Mesenchymal stem cell (in vitro differentiated cells and primary cell): ENCODE measurements at regions not wholly inside any gene's neighbourhood (a gene's known extent, or its start where the extent isn't known, plus 50 kb on each side); places are given as distances from the start of the nearest gene placed in this dataset.

Source experiments
- DNase-seq: peaks from one replicate; pipeline ENCODE4 v3.0.0-alpha.2; 2013
- H2AFZ ChIP-seq: one replicate; pipeline ENCODE4 v1.6.1; 2013; ENCODE audit warnings: low read depth, mild to moderate bottlenecking, control low read depth, inconsistent platforms, low read length, moderate library complexity
- H2AK5ac ChIP-seq: 2 replicates; pipeline ENCODE4 v1.6.1; 2013; ENCODE audit warnings: low read length, moderate library complexity, mild to moderate bottlenecking, inconsistent platforms; ENCODE audit not compliant: severe bottlenecking
- H2BK120ac ChIP-seq: one replicate; pipeline ENCODE4 v1.6.1; 2013; ENCODE audit warnings: low read depth, mild to moderate bottlenecking, inconsistent platforms, low read length, moderate library complexity
- H2BK12ac ChIP-seq, 2 experiments: one replicate each; pipeline ENCODE4 v1.6.1; 2013; ENCODE audit warnings: inconsistent platforms in 2 of 2, low read length in 2 of 2, mild to moderate bottlenecking in 2 of 2, moderate library complexity in 2 of 2, control low read depth in 1 of 2
- H2BK15ac ChIP-seq: one replicate; pipeline ENCODE4 v1.6.1; 2013; ENCODE audit warnings: mild to moderate bottlenecking, low read depth, inconsistent platforms; ENCODE audit not compliant: poor library complexity, severe bottlenecking
- H2BK5ac ChIP-seq: 2 replicates; pipeline ENCODE4 v1.6.1; 2013; ENCODE audit warnings: low read depth, mild to moderate bottlenecking, low read length, control low read depth, inconsistent platforms; ENCODE audit not compliant: poor library complexity, severe bottlenecking
- H3K14ac ChIP-seq, 2 experiments: one replicate each; pipeline ENCODE4 v1.6.1; 2013; ENCODE audit warnings: inconsistent platforms in 2 of 2, low read length in 2 of 2, control low read depth in 1 of 2, mild to moderate bottlenecking in 1 of 2, moderate library complexity in 1 of 2
- H3K18ac ChIP-seq, 2 experiments: one replicate each; pipeline ENCODE4 v1.6.1; 2013; ENCODE audit warnings: inconsistent platforms in 2 of 2, low read length in 2 of 2, control low read depth in 1 of 2, low read depth in 1 of 2, mild to moderate bottlenecking in 1 of 2
- H3K23ac ChIP-seq, 2 experiments: one replicate each; pipeline ENCODE4 v1.6.1; 2013; ENCODE audit warnings: inconsistent platforms in 2 of 2, low read length in 2 of 2, mild to moderate bottlenecking in 2 of 2, moderate library complexity in 2 of 2, control low read depth in 1 of 2
- H3K27ac ChIP-seq: 2 replicates; pipeline ENCODE4 v1.5.1; 2013; ENCODE audit warnings: mild to moderate bottlenecking, moderate library complexity, low read length, control low read depth, inconsistent platforms; ENCODE audit not compliant: poor library complexity, severe bottlenecking
- H3K27me3 ChIP-seq, 2 experiments: 2 replicates each; pipeline versions ENCODE4 v1.6.1 to v1.7.0; 2013; ENCODE audit warnings: low read length in 2 of 2, mild to moderate bottlenecking in 2 of 2, moderate library complexity in 2 of 2, control low read depth in 1 of 2, inconsistent platforms in 1 of 2; ENCODE audit not compliant: control insufficient read depth in 1 of 2, insufficient read depth in 1 of 2
- H3K36me3 ChIP-seq, 2 experiments: 2 replicates each; pipeline versions ENCODE4 v1.6.1 to v1.7.0; 2013; ENCODE audit warnings: low read length in 2 of 2, control low read depth in 1 of 2, inconsistent platforms in 1 of 2, low read depth in 1 of 2, mild to moderate bottlenecking in 1 of 2; ENCODE audit not compliant: insufficient read depth in 2 of 2, control insufficient read depth in 1 of 2
- H3K4ac ChIP-seq, 2 experiments: one replicate each; pipeline ENCODE4 v1.6.1; 2013; ENCODE audit warnings: inconsistent platforms in 2 of 2, low read length in 2 of 2, mild to moderate bottlenecking in 2 of 2, moderate library complexity in 2 of 2, control low read depth in 1 of 2, low read depth in 1 of 2
- H3K4me1 ChIP-seq: 2 replicates; pipeline ENCODE4 v1.6.1; 2013; ENCODE audit warnings: low read depth, low read length, control low read depth; ENCODE audit not compliant: control insufficient read depth, insufficient read depth
- H3K4me2 ChIP-seq: 2 replicates; pipeline ENCODE4 v1.6.1; 2013; ENCODE audit warnings: low read length, mild to moderate bottlenecking, inconsistent platforms; ENCODE audit not compliant: poor library complexity, severe bottlenecking
- H3K4me3 ChIP-seq, 2 experiments: 2 replicates each; pipeline versions ENCODE4 v1.5.1 to v1.7.0; 2013; ENCODE audit warnings: low read length in 2 of 2, mild to moderate bottlenecking in 2 of 2, control low read depth in 1 of 2, low read depth in 1 of 2; ENCODE audit not compliant: insufficient read depth in 1 of 2
- H3K79me1 ChIP-seq: replicated peaks from 2 replicates; pipeline ENCODE4 v1.6.1; 2013; ENCODE audit warnings: mild to moderate bottlenecking, control low read depth, low read length, inconsistent platforms; ENCODE audit not compliant: poor library complexity, severe bottlenecking
- H3K9ac ChIP-seq: 2 replicates; pipeline ENCODE4 v1.7.0; 2013; ENCODE audit warnings: mild to moderate bottlenecking, low read length, moderate library complexity
- H3K9me3 ChIP-seq: 2 replicates; pipeline ENCODE4 v1.7.0; 2013; ENCODE audit warnings: mild to moderate bottlenecking, low read length; ENCODE audit not compliant: control insufficient read depth
- H4K8ac ChIP-seq: one replicate; pipeline ENCODE4 v1.6.1; 2013; ENCODE audit warnings: inconsistent platforms, mild to moderate bottlenecking, low read length, moderate library complexity
- H4K91ac ChIP-seq: one replicate; pipeline ENCODE4 v1.6.1; 2013; ENCODE audit warnings: mild to moderate bottlenecking, low read length, inconsistent platforms
- WGBS: methylation state at CpG from one replicate; pipeline ENCODE4 v1.1.7; 2013; ENCODE audit warnings: mixed read lengths; 5-methylcytosine and 5-hydroxymethylcytosine counted together

- no peaks in the 10 kb centered on the region for H3K9me3 ChIP-seq
- H3K4me1 ChIP-seq, result no peaks in the 10 kb centered on the region
- no peak overlapping the region for H2BK5ac ChIP-seq
- H2AK5ac ChIP-seq, result no peak overlapping the region
- H2BK15ac ChIP-seq, result no peak overlapping the region
- no peak for DNase-seq
- no peak overlapping the region for H3K27ac ChIP-seq
- H3K9ac ChIP-seq, result no peak overlapping the region
- WGBS, result no CpG with 5 or more reads among the region's 2 CpGs
- H3K4ac ChIP-seq, result no peak overlapping the region
- H2AFZ ChIP-seq, result no peak overlapping the region
- H2BK120ac ChIP-seq, result no peak overlapping the region
- H3K14ac ChIP-seq, result no peak overlapping the region
- H3K27me3 ChIP-seq, result no peaks in the 10 kb centered on the region
- H4K8ac ChIP-seq, result no peak overlapping the region
- H3K36me3 ChIP-seq, result no peaks in the 10 kb centered on the region
- no peak overlapping the region for H2BK12ac ChIP-seq
- no peak overlapping the region for H4K91ac ChIP-seq
- H3K79me1 ChIP-seq, result no peaks in the 10 kb centered on the region
- H3K4me2 ChIP-seq, result no peak overlapping the region
- no peak overlapping the region for H3K23ac ChIP-seq
- H3K18ac ChIP-seq, result no peak overlapping the region
- no peak overlapping the region for H3K4me3 ChIP-seq
These were observed 226.0 kb upstream of the DMAC1 start for GRCh38 chr9:8025551-8025950.

- 17% methylated on average over 1 of the region's 1 CpG for whole genome bisulfite sequencing
- H2BK5ac ChIP-seq, result no peak overlapping the region
- no peak overlapping the region for H2BK15ac ChIP-seq
- H3K23ac ChIP-seq, result no peak overlapping the region
- no peak overlapping the region for H3K4me3 ChIP-seq
- no peak overlapping the region for H3K14ac ChIP-seq
- peaks cover 4% of the 10 kb centered on the region for H3K9me3 ChIP-seq
- no peaks in the 10 kb centered on the region for H3K79me1 ChIP-seq
- H2BK12ac ChIP-seq, result no peak overlapping the region
- H3K9ac ChIP-seq, result no peak overlapping the region
- no peaks in the 10 kb centered on the region for H3K4me1 ChIP-seq
- no peak overlapping the region for H4K91ac ChIP-seq
- no peak overlapping the region for H3K27ac ChIP-seq
- no peak overlapping the region for H4K8ac ChIP-seq
- H2AK5ac ChIP-seq, result no peak overlapping the region
- H3K4ac ChIP-seq, result no peak overlapping the region
- DNase-seq, result no peak
- no peaks in the 10 kb centered on the region for H3K27me3 ChIP-seq
- H2AFZ ChIP-seq, result no peak overlapping the region
- H3K4me2 ChIP-seq, result no peak overlapping the region
- H2BK120ac ChIP-seq, result no peak overlapping the region
- no peak overlapping the region for H3K18ac ChIP-seq
- no peaks in the 10 kb centered on the region for H3K36me3 ChIP-seq
These were observed 220.6 kb upstream of the DMAC1 start for GRCh38 chr9:8020186-8020585.

- no peaks in the 10 kb centered on the region for H3K79me1 ChIP-seq
- H3K27ac ChIP-seq, result no peak overlapping the region
- H3K27me3 ChIP-seq, result no peaks in the 10 kb centered on the region
- no peak overlapping the region for H3K23ac ChIP-seq
- no peak overlapping the region for H3K4me3 ChIP-seq
- H2BK5ac ChIP-seq, result no peak overlapping the region
- H2AK5ac ChIP-seq, result no peak overlapping the region
- H2BK15ac ChIP-seq, result no peak overlapping the region
- no peak overlapping the region for H2BK120ac ChIP-seq
- no peak overlapping the region for H3K18ac ChIP-seq
- H3K14ac ChIP-seq, result no peak overlapping the region
- H4K8ac ChIP-seq, result no peak overlapping the region
- peaks cover 4% of the 10 kb centered on the region for H3K9me3 ChIP-seq
- H3K4me1 ChIP-seq, result no peaks in the 10 kb centered on the region
- H3K4ac ChIP-seq, result no peak overlapping the region
- no peak overlapping the region for H3K4me2 ChIP-seq
- H3K36me3 ChIP-seq, result no peaks in the 10 kb centered on the region
- no peak overlapping the region for H2BK12ac ChIP-seq
- no peak for DNase-seq
- no peak overlapping the region for H4K91ac ChIP-seq
- WGBS, result no CpG with 5 or more reads among the region's 3 CpGs
- no peak overlapping the region for H2AFZ ChIP-seq
- H3K9ac ChIP-seq, result no peak overlapping the region
These were observed 220.1 kb upstream of the DMAC1 start for GRCh38 chr9:8019636-8020035.

- no peak overlapping the region for H2BK15ac ChIP-seq
- H3K4me3 ChIP-seq, result no peak overlapping the region
- H2AK5ac ChIP-seq, result no peak overlapping the region
- peaks cover 1% of the 10 kb centered on the region for H3K9me3 ChIP-seq
- no peak overlapping the region for H3K14ac ChIP-seq
- H3K27me3 ChIP-seq, result no peaks in the 10 kb centered on the region
- DNase-seq, result no peak
- peaks cover 2% of the 10 kb centered on the region for H3K4me1 ChIP-seq
- H2BK5ac ChIP-seq, result no peak overlapping the region
- H3K18ac ChIP-seq, result no peak overlapping the region
- H2BK12ac ChIP-seq, result no peak overlapping the region
- no peak overlapping the region for H3K27ac ChIP-seq
- no peak overlapping the region for H3K4me2 ChIP-seq
- H3K23ac ChIP-seq, result no peak overlapping the region
- H4K91ac ChIP-seq, result no peak overlapping the region
- H4K8ac ChIP-seq, result no peak overlapping the region
- H3K79me1 ChIP-seq, result no peaks in the 10 kb centered on the region
- H2AFZ ChIP-seq, result no peak overlapping the region
- no peaks in the 10 kb centered on the region for H3K36me3 ChIP-seq
- H3K4ac ChIP-seq, result no peak overlapping the region
- H3K9ac ChIP-seq, result no peak overlapping the region
- no peak overlapping the region for H2BK120ac ChIP-seq
- WGBS, result 97% methylated on average over 2 of the region's 2 CpGs
These were observed 215.6 kb upstream of the DMAC1 start for GRCh38 chr9:8014997-8015682.
